ENCODE measurements at regions not wholly inside any gene's neighbourhood (a gene's known extent, or its start where the extent isn't known, plus 50 kb on each side); places are given as distances from the start of the nearest gene placed in this dataset.

DNA sequence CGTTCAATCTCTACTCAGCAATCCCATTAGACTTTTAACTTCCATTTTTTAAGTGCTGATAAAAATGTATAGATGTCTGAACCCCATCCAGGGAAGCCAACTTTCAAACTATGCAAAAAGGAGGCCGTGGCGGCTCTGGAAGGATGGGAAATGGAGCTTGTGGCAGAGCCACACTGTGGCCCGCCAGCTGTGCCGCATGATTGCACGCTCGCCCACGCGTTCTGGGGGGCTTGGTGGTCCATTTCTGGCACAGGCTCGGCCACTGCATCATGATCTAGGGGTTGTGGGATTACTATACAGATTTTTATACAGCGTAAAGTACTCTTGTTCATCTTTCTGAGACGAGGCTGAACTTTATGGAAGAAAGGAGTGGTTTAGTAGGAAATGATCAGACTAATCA lies 57.6 kb downstream of the FOXL1 start:
- Histone ChIP-seq H3K9ac (ENCODE audit: low read length) (no peak overlapping the region), H3K4me2 (ENCODE audit: low read length) (no peak overlapping the region), H3K27me3 (ENCODE audit: low read depth, low read length) (peaks cover 10% of the 10 kb centered on the region; the same call in 1 of the 2 replicates), H2AFZ (ENCODE audit: low read depth, low read length) (no peak overlapping the region), H3K4me1 (ENCODE audit: low read length) (no peaks in the 10 kb centered on the region), H3K79me2 (ENCODE audit: low read length) (no peaks in the 10 kb centered on the region), H3K4me3 (ENCODE audit: low read length) (no peak overlapping the region), H3K36me3 (replicated peaks; ENCODE audit: low read depth, low read length) (no peaks in the 10 kb centered on the region), H3K27ac (ENCODE audit: low read length) (no peak overlapping the region), H4K20me1 (ENCODE audit: insufficient read depth, low read length) (no peaks in the 10 kb centered on the region), H3K9me3 (ENCODE audit: insufficient read depth, low read length) (no peaks in the 10 kb centered on the region)
- TF ChIP-seq EZH2phosphoT487 (IDR thresholded peaks at IDR 0.05; ENCODE audit: low read depth), result no peak
- TF ChIP-seq, protein P1, sequence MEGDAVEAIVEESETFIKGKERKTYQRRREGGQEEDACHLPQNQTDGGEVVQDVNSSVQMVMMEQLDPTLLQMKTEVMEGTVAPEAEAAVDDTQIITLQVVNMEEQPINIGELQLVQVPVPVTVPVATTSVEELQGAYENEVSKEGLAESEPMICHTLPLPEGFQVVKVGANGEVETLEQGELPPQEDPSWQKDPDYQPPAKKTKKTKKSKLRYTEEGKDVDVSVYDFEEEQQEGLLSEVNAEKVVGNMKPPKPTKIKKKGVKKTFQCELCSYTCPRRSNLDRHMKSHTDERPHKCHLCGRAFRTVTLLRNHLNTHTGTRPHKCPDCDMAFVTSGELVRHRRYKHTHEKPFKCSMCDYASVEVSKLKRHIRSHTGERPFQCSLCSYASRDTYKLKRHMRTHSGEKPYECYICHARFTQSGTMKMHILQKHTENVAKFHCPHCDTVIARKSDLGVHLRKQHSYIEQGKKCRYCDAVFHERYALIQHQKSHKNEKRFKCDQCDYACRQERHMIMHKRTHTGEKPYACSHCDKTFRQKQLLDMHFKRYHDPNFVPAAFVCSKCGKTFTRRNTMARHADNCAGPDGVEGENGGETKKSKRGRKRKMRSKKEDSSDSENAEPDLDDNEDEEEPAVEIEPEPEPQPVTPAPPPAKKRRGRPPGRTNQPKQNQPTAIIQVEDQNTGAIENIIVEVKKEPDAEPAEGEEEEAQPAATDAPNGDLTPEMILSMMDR (IDR thresholded peaks at IDR 0.05; ENCODE audit: low read depth, low read length), result no peak

DNA sequence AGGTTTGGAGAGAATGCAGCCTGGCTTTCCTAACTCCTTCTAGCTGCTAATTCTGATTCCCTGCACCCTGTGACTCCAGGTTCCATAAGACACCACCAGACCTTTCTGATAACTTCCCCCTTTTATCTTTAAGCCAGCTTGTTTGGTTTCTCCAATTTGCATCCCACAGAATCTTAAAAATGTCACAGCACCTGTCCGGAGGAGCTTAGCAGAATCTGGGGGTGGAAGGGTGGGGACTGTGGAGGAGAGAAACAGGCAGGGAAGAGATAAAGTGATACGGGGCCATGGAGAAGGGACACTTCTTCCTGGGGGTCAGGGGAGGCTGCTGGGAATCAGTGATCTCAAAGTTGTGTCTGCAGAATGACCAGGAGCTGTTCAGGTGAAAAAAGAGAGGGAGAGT lies 59.4 kb downstream of the FOXL1 start:
- H3K4me2 ChIP-seq (ENCODE audit: low read length), result no peak overlapping the region
- H3K4me1 ChIP-seq (ENCODE audit: low read length), result no peaks in the 10 kb centered on the region
- H3K9me3 ChIP-seq (ENCODE audit: insufficient read depth, low read length), result no peaks in the 10 kb centered on the region
- no peak overlapping the region for H3K9ac ChIP-seq (ENCODE audit: low read length)
- TF ChIP-seq EZH2phosphoT487 (IDR thresholded peaks at IDR 0.05; ENCODE audit: low read depth), result no peak
- TF ChIP-seq, protein P1 (IDR thresholded peaks at IDR 0.05; ENCODE audit: low read depth, low read length), result no peak
- peaks cover 10% of the 10 kb centered on the region; the same call in 1 of the 2 replicates for H3K27me3 ChIP-seq (ENCODE audit: low read depth, low read length)
- H3K4me3 ChIP-seq (ENCODE audit: low read length), result no peak overlapping the region
- no peak overlapping the region for H3K27ac ChIP-seq (ENCODE audit: low read length)
- no peaks in the 10 kb centered on the region for H4K20me1 ChIP-seq (ENCODE audit: insufficient read depth, low read length)
- no peaks in the 10 kb centered on the region for H3K79me2 ChIP-seq (ENCODE audit: low read length)
- H2AFZ ChIP-seq (ENCODE audit: low read depth, low read length), result no peak overlapping the region
- no peaks in the 10 kb centered on the region for H3K36me3 ChIP-seq (replicated peaks; ENCODE audit: low read depth, low read length)

DNA sequence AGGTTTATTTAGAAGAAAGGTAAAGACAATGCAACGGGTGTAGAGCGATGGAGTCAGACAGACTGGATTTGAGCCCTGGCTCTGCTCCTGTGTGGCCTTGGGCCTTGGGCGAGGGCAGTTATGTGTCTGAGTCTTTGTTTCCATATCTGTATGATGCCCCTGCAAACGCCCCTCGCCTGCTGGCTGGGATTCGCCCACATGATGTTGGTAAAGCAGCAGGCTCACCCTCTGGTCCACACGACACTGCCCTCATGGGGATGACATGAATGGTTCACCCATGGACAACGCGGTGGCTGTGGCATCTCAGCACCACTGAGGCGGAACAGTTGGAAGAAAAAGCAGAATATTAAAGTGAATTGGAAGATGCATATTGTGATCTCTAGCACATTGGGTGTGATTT lies 60.3 kb downstream of the FOXL1 start:
- H2AFZ ChIP-seq (ENCODE audit: low read depth, low read length), result no peak overlapping the region
- no peak overlapping the region for H3K9ac ChIP-seq (ENCODE audit: low read length)

DNA sequence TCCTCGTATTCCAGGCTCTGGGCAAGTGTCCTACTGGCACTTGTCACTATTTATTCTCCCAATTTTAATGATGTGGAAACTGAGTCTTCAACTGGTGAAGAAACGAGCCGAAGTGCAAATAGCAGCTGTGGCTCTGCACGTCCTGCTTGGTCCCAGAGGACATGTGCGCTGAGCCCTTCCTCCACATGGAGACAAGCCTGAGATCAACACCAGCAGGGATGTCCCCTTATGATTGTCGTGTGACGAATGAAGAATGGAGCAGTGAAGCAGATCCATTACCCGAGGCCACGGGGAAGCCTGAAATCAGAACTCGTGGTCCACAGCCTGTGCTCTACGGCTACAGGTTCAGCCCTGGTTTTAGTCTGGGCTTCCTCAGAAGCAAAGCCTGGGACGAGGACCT lies 61.0 kb downstream of the FOXL1 start:
- H3K36me3 ChIP-seq (replicated peaks; ENCODE audit: low read depth, low read length), result no peaks in the 10 kb centered on the region
- H3K4me2 ChIP-seq (ENCODE audit: low read length), result no peak overlapping the region
- H3K9ac ChIP-seq (ENCODE audit: low read length), result no peak overlapping the region
- H3K4me1 ChIP-seq (ENCODE audit: low read length), result no peaks in the 10 kb centered on the region
- TF ChIP-seq, protein P1 (IDR thresholded peaks at IDR 0.05; ENCODE audit: low read depth, low read length), result no peak
- no peak for TF ChIP-seq EZH2phosphoT487 (IDR thresholded peaks at IDR 0.05; ENCODE audit: low read depth)
- 0 out of 2 replicates have a peak, but pooled peaks cover under 1% of the 10 kb centered on the region for H3K27me3 ChIP-seq (ENCODE audit: low read depth, low read length)
- no peak overlapping the region for H2AFZ ChIP-seq (ENCODE audit: low read depth, low read length)
- no peaks in the 10 kb centered on the region for H4K20me1 ChIP-seq (ENCODE audit: insufficient read depth, low read length)
- no peak overlapping the region for H3K4me3 ChIP-seq (ENCODE audit: low read length)
- H3K27ac ChIP-seq (ENCODE audit: low read length), result no peak overlapping the region
- H3K9me3 ChIP-seq (ENCODE audit: insufficient read depth, low read length), result no peaks in the 10 kb centered on the region
- H3K79me2 ChIP-seq (ENCODE audit: low read length), result no peaks in the 10 kb centered on the region

More for the DNA sequence above, 60.3 kb downstream of the FOXL1 start:
- H3K9me3 ChIP-seq (ENCODE audit: insufficient read depth, low read length), result no peaks in the 10 kb centered on the region
- TF ChIP-seq EZH2phosphoT487 (IDR thresholded peaks at IDR 0.05; ENCODE audit: low read depth), result no peak
- TF ChIP-seq, protein P1 (IDR thresholded peaks at IDR 0.05; ENCODE audit: low read depth, low read length), result no peak
- peaks cover 7% of the 10 kb centered on the region; the same call in 1 of the 2 replicates for H3K27me3 ChIP-seq (ENCODE audit: low read depth, low read length)
- H4K20me1 ChIP-seq (ENCODE audit: insufficient read depth, low read length), result no peaks in the 10 kb centered on the region
- H3K4me1 ChIP-seq (ENCODE audit: low read length), result no peaks in the 10 kb centered on the region
- H3K79me2 ChIP-seq (ENCODE audit: low read length), result no peaks in the 10 kb centered on the region
- H3K4me2 ChIP-seq (ENCODE audit: low read length), result no peak overlapping the region
- no peak overlapping the region for H3K27ac ChIP-seq (ENCODE audit: low read length)
- no peaks in the 10 kb centered on the region for H3K36me3 ChIP-seq (replicated peaks; ENCODE audit: low read depth, low read length)
- no peak overlapping the region for H3K4me3 ChIP-seq (ENCODE audit: low read length)
